Mesodermal cell (in vitro differentiated cells): ENCODE measurements at regions not wholly inside any gene's neighbourhood (a gene's known extent, or its start where the extent isn't known, plus 50 kb on each side); places are given as distances from the start of the nearest gene placed in this dataset.

ENCODE experiments used
- H3K27ac ChIP-seq: 2 replicates; pipeline ENCODE4 v1.7.0; 2013; ENCODE audit warnings: mild to moderate bottlenecking, low read depth, low read length, moderate library complexity; ENCODE audit not compliant: severe bottlenecking
- H3K36me3 ChIP-seq: 2 replicates; pipeline ENCODE4 v1.7.1; 2013; ENCODE audit warnings: mild to moderate bottlenecking, low read length, moderate library complexity; ENCODE audit not compliant: control insufficient read depth, insufficient read depth
- H3K4me1 ChIP-seq: one replicate; pipeline ENCODE4 v1.7.1; 2013; ENCODE audit warnings: mild to moderate bottlenecking, low read length; ENCODE audit not compliant: insufficient read depth, control insufficient read depth, poor library complexity, severe bottlenecking
- H3K4me3 ChIP-seq: 2 replicates; pipeline ENCODE4 v1.7.0; 2013; ENCODE audit warnings: low read length, control low read depth, mild to moderate bottlenecking; ENCODE audit not compliant: insufficient read depth, poor library complexity, severe bottlenecking; ENCODE audit errors: extremely low read depth
- H3K9me3 ChIP-seq: 2 replicates; pipeline ENCODE4 v1.7.1; 2013; ENCODE audit warnings: mild to moderate bottlenecking, low read length, moderate library complexity; ENCODE audit not compliant: control insufficient read depth
- WGBS, 2 experiments: methylation state at CpG; one replicate each; pipeline ENCODE4 v1.1.5; 2013; ENCODE audit warnings: missing lambda C conversion rate in 2 of 2; ENCODE audit not compliant: insufficient coverage in 2 of 2; 5-methylcytosine and 5-hydroxymethylcytosine counted together

- Histone ChIP-seq H3K4me3 (no peak overlapping the region), H3K9me3 (no peaks in the 10 kb centered on the region), H3K36me3 (no peaks in the 10 kb centered on the region), H3K27ac (no peak overlapping the region), H3K4me1 (no peaks in the 10 kb centered on the region)
- WGBS, 2 experiments: 67% methylated on average over 1 of the region's 2 CpGs; no CpG with 5 or more reads in 1 of the 2 experiments
These were observed 127.7 kb upstream of the PDGFD start for GRCh38 chr11:104291646-104292045.

GRCh38 chr11:104286129-104286528 lies 122.2 kb upstream of the PDGFD start:
- Histone ChIP-seq H3K36me3 (no peaks in the 10 kb centered on the region), H3K27ac (no peak overlapping the region), H3K4me1 (no peaks in the 10 kb centered on the region), H3K9me3 (no peaks in the 10 kb centered on the region), H3K4me3 (no peak overlapping the region)
- WGBS, 2 experiments: no CpG with 5 or more reads among the region's 1 CpG

GRCh38 chr11:104279587-104279986 lies 115.6 kb upstream of the PDGFD start:
- Histone ChIP-seq H3K36me3 (no peaks in the 10 kb centered on the region), H3K4me1 (no peaks in the 10 kb centered on the region), H3K4me3 (no peak overlapping the region), H3K27ac (no peak overlapping the region), H3K9me3 (no peaks in the 10 kb centered on the region)

GRCh38 chr11:104275992-104276391 lies 112.0 kb upstream of the PDGFD start:
- no peaks in the 10 kb centered on the region for H3K36me3 ChIP-seq
- no peak overlapping the region for H3K4me3 ChIP-seq
- WGBS, 2 experiments: 100% methylated on average over 1 of the region's 2 CpGs; no CpG with 5 or more reads in 1 of the 2 experiments
- H3K4me1 ChIP-seq: no peaks in the 10 kb centered on the region
- H3K27ac ChIP-seq: no peak overlapping the region
- no peaks in the 10 kb centered on the region for H3K9me3 ChIP-seq

GRCh38 chr11:104260456-104260855 lies 96.5 kb upstream of the PDGFD start:
- no peaks in the 10 kb centered on the region for H3K36me3 ChIP-seq
- no peaks in the 10 kb centered on the region for H3K9me3 ChIP-seq
- no peaks in the 10 kb centered on the region for H3K4me1 ChIP-seq
- H3K4me3 ChIP-seq: no peak overlapping the region
- no peak overlapping the region for H3K27ac ChIP-seq
- 100% methylated on average over 1 of the region's 2 CpGs; no CpG with 5 or more reads in 1 of the 2 experiments for WGBS, 2 experiments

GRCh38 chr11:104259121-104259610 lies 95.2 kb upstream of the PDGFD start:
- no peaks in the 10 kb centered on the region for H3K4me1 ChIP-seq
- no peak overlapping the region for H3K27ac ChIP-seq
- 89 to 92% methylated on average over 1 to 2 of the region's 4 CpGs for WGBS, 2 experiments
- no peak overlapping the region for H3K4me3 ChIP-seq
- H3K9me3 ChIP-seq: no peaks in the 10 kb centered on the region
- H3K36me3 ChIP-seq: no peaks in the 10 kb centered on the region

DNA sequence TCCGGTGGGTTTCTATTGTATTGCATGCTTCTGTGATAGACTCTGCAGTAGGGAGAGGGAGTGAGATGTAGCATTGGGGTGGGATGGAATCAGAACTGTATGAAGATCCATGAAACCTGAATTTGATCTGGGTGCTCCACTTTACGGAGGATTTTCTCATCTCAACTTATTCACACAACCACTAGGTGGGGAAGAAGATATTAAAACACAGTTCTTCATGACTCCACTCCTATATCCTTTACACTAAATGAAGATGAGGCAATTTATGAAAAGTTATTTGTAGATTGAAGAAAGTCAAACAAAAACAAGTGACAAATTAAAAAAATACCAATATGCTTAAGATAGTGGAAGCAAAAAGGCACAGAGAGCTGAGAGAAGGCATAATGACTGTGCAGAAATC lies 92.6 kb upstream of the PDGFD start:
- WGBS, 2 experiments: 100% methylated on average over 1 of the region's 2 CpGs; no CpG with 5 or more reads in 1 of the 2 experiments
- no peaks in the 10 kb centered on the region for H3K9me3 ChIP-seq
- H3K27ac ChIP-seq: no peak overlapping the region
- H3K4me3 ChIP-seq: no peak overlapping the region
- no peaks in the 10 kb centered on the region for H3K4me1 ChIP-seq
- no peaks in the 10 kb centered on the region for H3K36me3 ChIP-seq

GRCh38 chr11:104254347-104254746 lies 90.4 kb upstream of the PDGFD start:
- WGBS, 2 experiments: 33 to 37% methylated on average over 3 to 4 of the region's 8 CpGs
- Histone ChIP-seq H3K4me1 (no peaks in the 10 kb centered on the region), H3K4me3 (no peak overlapping the region), H3K36me3 (no peaks in the 10 kb centered on the region), H3K27ac (no peak overlapping the region), H3K9me3 (no peaks in the 10 kb centered on the region)

- H3K4me3 ChIP-seq: no peak overlapping the region
- H3K27ac ChIP-seq: no peak overlapping the region
- 58 to 60% methylated on average over 2 of the region's 3 CpGs for WGBS, 2 experiments
These were observed 82.6 kb upstream of the PDGFD start for GRCh38 chr11:104246590-104246989.

GRCh38 chr11:104238916-104239315 lies 75.0 kb upstream of the PDGFD start:
- WGBS, 2 experiments: 67 to 79% methylated on average over 3 of the region's 3 CpGs
- Histone ChIP-seq H3K27ac (no peak overlapping the region), H3K4me1 (no peaks in the 10 kb centered on the region), H3K9me3 (no peaks in the 10 kb centered on the region), H3K36me3 (no peaks in the 10 kb centered on the region), H3K4me3 (no peak overlapping the region)

More at GRCh38 chr11:104246590-104246989, 82.6 kb upstream of the PDGFD start:
- Histone ChIP-seq H3K4me1 (no peaks in the 10 kb centered on the region), H3K36me3 (no peaks in the 10 kb centered on the region), H3K9me3 (no peaks in the 10 kb centered on the region)

GRCh38 chr11:104225047-104225446 lies 61.1 kb upstream of the PDGFD start:
- 85 to 100% methylated on average over 2 of the region's 2 CpGs for WGBS, 2 experiments
- Histone ChIP-seq H3K4me1 (no peaks in the 10 kb centered on the region), H3K36me3 (no peaks in the 10 kb centered on the region), H3K27ac (no peak overlapping the region), H3K4me3 (no peak overlapping the region), H3K9me3 (no peaks in the 10 kb centered on the region)
